PC-3 (cell line): ENCODE measurements at regions not wholly inside any gene's neighbourhood (a gene's known extent, or its start where the extent isn't known, plus 50 kb on each side); places are given as distances from the start of the nearest gene placed in this dataset.

Source experiments
- ATAC-seq: fragments of 200-7000 bp; cut with Tn5 transposase; 2 replicates; pipeline ENCODE4 v1.9.1; 2020; ENCODE audit warnings: mild to moderate bottlenecking, moderate library complexity
- BruUV-seq: library from RNA; stranded (reverse); fragments of 400-500 nt; replicated peaks from 2 replicates; lab custom pipeline; 2021; lab: Mats Ljungman, UMichigan
- CTCF ChIA-PET: fragments of 300-600 bp; sonication (Branson Sonifier 250); formaldehyde crosslinking; loops from one replicate; lab custom pipeline; 2022; ENCODE audit warnings: antibody characterized with exemption; lab: Charles Lee
- POLR2A ChIA-PET: fragments of 300-600 bp; sonication (Branson Sonifier 250); formaldehyde crosslinking; loops from one replicate; lab custom pipeline; 2022; ENCODE audit warnings: antibody characterized with exemption; ENCODE audit not compliant: unreplicated experiment; lab: Charles Lee
- DNase-seq: peaks from one replicate; pipeline ENCODE4 v3.0.0-alpha.2; 2015
- H2AFZ ChIP-seq: fragments of 300-600 bp; sonication (generic); 2 replicates; pipeline ENCODE4 v1.6.0; 2016; ENCODE audit warnings: antibody characterized with exemption, low read length
- H3F3A ChIP-seq: fragments of 300-600 bp; sonication (generic); one replicate; pipeline ENCODE4 v1.6.0; 2017; ENCODE audit warnings: antibody characterized with exemption, low read length, control low read depth, mild to moderate bottlenecking; ENCODE audit not compliant: unreplicated experiment
- H3K27ac ChIP-seq: fragments of 300-600 bp; sonication (generic); 2 replicates; pipeline ENCODE4 v1.5.1; 2016; ENCODE audit warnings: mild to moderate bottlenecking, low read length
- H3K27me3 ChIP-seq: fragments of 300-600 bp; sonication (generic); 2 replicates; pipeline ENCODE4 v1.6.1; 2016; ENCODE audit warnings: low read length, mixed read lengths
- H3K36me3 ChIP-seq: fragments of 300-600 bp; sonication (generic); 2 replicates; pipeline ENCODE4 v1.6.1; 2016; ENCODE audit warnings: low read depth, mixed run types, low read length, mixed read lengths
- H3K4me1 ChIP-seq: fragments of 300-600 bp; sonication (generic); 2 replicates; pipeline ENCODE4 v1.5.1; 2016; ENCODE audit warnings: low read length; ENCODE audit not compliant: insufficient read depth
- H3K4me2 ChIP-seq: fragments of 300-600 bp; sonication (generic); 2 replicates; pipeline ENCODE4 v1.6.0; 2016; ENCODE audit warnings: low read length
- H3K4me3 ChIP-seq: fragments of 300-600 bp; sonication (generic); 2 replicates; pipeline ENCODE4 v1.5.1; 2016; ENCODE audit warnings: mild to moderate bottlenecking, low read length, mixed read lengths
- H3K79me2 ChIP-seq: fragments of 300-600 bp; sonication (generic); 2 replicates; pipeline ENCODE4 v1.6.1; 2017; ENCODE audit warnings: low read length, mixed read lengths
- H3K9ac ChIP-seq: fragments of 300-600 bp; sonication (generic); 2 replicates; pipeline ENCODE4 v1.6.0; 2016; ENCODE audit warnings: mild to moderate bottlenecking, low read length
- H3K9me2 ChIP-seq: fragments of 300-600 bp; sonication (generic); replicated peaks from 2 replicates; pipeline ENCODE4 v1.6.1; 2016; ENCODE audit warnings: mixed run types, low read length, mixed read lengths
- H3K9me3 ChIP-seq: fragments of 300-600 bp; sonication (generic); 2 replicates; pipeline ENCODE4 v1.6.1; 2016; ENCODE audit warnings: low read length, mixed read lengths
- H4K20me1 ChIP-seq: fragments of 300-600 bp; sonication (generic); 2 replicates; pipeline ENCODE4 v1.6.1; 2016; ENCODE audit warnings: low read length, mixed read lengths
- CTCF ChIP-seq: fragments of 300-600 bp; sonication (generic); conservative IDR thresholded peaks from 2 replicates; pipeline ENCODE4 v1.5.1; 2017; ENCODE audit warnings: antibody characterized with exemption, low read depth, mild to moderate bottlenecking, low read length
- EZH2 ChIP-seq: fragments of 300-600 bp; sonication (generic); IDR thresholded peaks from one replicate; pipeline ENCODE4 v1.6.1; 2017; ENCODE audit warnings: antibody characterized with exemption, mild to moderate bottlenecking, low read length; ENCODE audit not compliant: unreplicated experiment
- EZH2phosphoT487 ChIP-seq: fragments of 300-600 bp; sonication (generic); IDR thresholded peaks from 2 replicates; pipeline ENCODE4 v1.6.1; 2018; ENCODE audit warnings: mild to moderate bottlenecking, antibody characterized with exemption, low read length, borderline replicate concordance
- intact Hi-C: fragments of 100-400 bp; cut with micrococcal nuclease; formaldehyde crosslinking; loops from 2 replicates; pipeline ENCODE4 v1.9.0; 2023

DNA sequence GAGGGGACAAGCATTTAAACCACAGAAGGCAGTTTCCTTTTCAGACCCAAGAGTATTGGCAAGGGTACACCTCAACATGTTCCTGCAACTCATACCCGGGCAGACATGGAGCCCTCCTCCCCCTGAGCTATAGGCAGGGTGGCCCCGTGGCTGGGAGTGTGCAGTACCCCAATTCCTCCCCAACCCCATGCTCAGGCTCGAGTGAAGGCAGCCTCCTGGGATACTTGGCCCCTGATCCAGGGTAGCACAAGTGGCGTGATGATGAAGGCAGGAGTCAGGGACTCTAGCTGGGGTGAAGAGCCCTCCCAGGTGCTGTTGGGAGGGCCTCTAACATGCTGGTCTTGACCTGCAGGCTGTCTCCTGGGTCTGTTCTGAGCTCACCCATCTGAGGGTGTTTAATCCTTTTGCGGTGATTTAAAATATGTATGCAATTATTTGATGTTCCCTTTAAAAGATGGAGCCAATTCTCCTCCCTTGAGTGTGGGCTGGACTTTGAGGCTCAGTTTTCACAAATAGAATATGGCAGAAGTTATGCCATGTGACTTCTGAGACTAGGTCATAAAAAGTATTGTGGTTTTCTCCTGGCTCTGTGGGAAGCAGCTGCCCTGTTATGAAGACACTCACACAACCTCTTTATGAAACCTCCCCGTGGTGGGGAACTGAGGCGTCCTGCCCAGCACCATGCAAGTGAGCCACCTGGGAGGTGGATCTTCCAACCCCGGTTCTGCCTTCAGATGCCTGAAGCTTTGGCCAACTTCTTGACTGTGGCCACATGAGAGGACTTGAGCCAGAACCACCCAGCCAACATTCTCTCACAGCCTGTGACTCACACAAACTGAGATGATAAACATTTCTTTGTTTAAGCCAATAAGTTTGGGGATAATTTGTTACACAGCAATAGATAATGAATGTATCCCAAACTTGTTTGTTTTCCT, 54.7 kb upstream of the NECTIN1 start:
- Histone ChIP-seq H4K20me1 (no peaks in the 10 kb centered on the region), H3K36me3 (no peaks in the 10 kb centered on the region), H3K79me2 (no peaks in the 10 kb centered on the region), H3K9ac (no peak overlapping the region), H2AFZ (no peak overlapping the region), H3K27ac (no peak overlapping the region), H3K9me2 (no peaks in the 10 kb centered on the region), H3K4me2 (no peak overlapping the region), H3K4me1 (no peaks in the 10 kb centered on the region), H3K27me3 (peaks cover 55% of the 10 kb centered on the region), H3K4me3 (no peak overlapping the region), H3K9me3 (no peaks in the 10 kb centered on the region), H3F3A (no peaks in the 10 kb centered on the region)
- DNase-seq (no peak), ATAC-seq (no peak)
- ChIA-PET POLR2A (no interaction called here), CTCF (no interaction called here)
- intact Hi-C loops: no loop called here
- no peak for TF ChIP-seq EZH2
- TF ChIP-seq CTCF: no peak
- TF ChIP-seq EZH2phosphoT487: no peak
- BruUV-seq: no TSS peak

DNA sequence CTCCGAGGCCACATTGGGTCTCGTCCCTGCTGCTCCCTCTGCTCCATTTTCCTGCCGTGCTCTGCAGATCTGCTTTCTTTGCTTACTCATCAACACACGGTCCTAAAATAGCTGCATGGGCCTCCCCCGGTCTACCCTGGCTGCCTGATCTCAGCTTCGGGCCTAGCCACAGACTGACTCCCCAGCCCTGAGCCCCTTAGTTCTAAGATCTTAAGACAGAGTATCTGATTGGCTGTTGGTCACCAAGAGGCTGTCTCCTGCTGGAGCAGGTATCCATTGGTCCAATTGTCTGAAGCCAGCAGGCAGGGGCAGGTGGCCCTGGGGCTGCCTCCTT, 53.7 kb upstream of the NECTIN1 start:
- no peak overlapping the region for H2AFZ ChIP-seq

More for the DNA sequence above, 53.7 kb upstream of the NECTIN1 start:
- Histone ChIP-seq H3K9ac (no peak overlapping the region), H4K20me1 (no peaks in the 10 kb centered on the region), H3F3A (no peaks in the 10 kb centered on the region), H3K27ac (no peak overlapping the region), H3K4me2 (no peak overlapping the region), H3K79me2 (no peaks in the 10 kb centered on the region), H3K9me3 (no peaks in the 10 kb centered on the region), H3K9me2 (no peaks in the 10 kb centered on the region), H3K4me1 (no peaks in the 10 kb centered on the region), H3K36me3 (no peaks in the 10 kb centered on the region), H3K4me3 (no peak overlapping the region), H3K27me3 (peaks cover 65% of the 10 kb centered on the region)
- no peak for ATAC-seq
- POLR2A ChIA-PET: no interaction called here
- BruUV-seq: no TSS peak
- no peak for DNase-seq
- CTCF ChIA-PET: no interaction called here
- intact Hi-C loops: no loop called here
- TF ChIP-seq EZH2: no peak
- TF ChIP-seq EZH2phosphoT487: no peak
- no peak for TF ChIP-seq CTCF
